ENCODE measurements at regions not wholly inside any gene's neighbourhood (a gene's known extent, or its start where the extent isn't known, plus 50 kb on each side); places are given as distances from the start of the nearest gene placed in this dataset.

GRCh38 chr4:144402999-144403398 is 243.0 kb upstream of the HHIP start:
- no peak for TF ChIP-seq HDAC6 (IDR thresholded peaks at IDR 0.05; ENCODE audit: low read depth, low read length)
- TF ChIP-seq YY1 (IDR thresholded peaks at IDR 0.05; ENCODE audit: low read depth, low read length) = no peak

Data from H1 (cell line).